GM18519 (cell line): ENCODE measurements at regions not wholly inside any gene's neighbourhood (a gene's known extent, or its start where the extent isn't known, plus 50 kb on each side); places are given as distances from the start of the nearest gene placed in this dataset.
"Not testable (repeated sequence)": the region's sequence is repeated elsewhere in the genome, so short reads cannot be mapped to it uniquely, and the experiment has no call there.

Experiments
- ATAC-seq: cut with Tn5 transposase; IDR thresholded peaks from one replicate; pipeline ENCODE4 v1.9.1; 2021; ENCODE audit warnings: mild to moderate bottlenecking, moderate library complexity; ENCODE audit not compliant: unreplicated experiment, low FRiP score

DNA sequence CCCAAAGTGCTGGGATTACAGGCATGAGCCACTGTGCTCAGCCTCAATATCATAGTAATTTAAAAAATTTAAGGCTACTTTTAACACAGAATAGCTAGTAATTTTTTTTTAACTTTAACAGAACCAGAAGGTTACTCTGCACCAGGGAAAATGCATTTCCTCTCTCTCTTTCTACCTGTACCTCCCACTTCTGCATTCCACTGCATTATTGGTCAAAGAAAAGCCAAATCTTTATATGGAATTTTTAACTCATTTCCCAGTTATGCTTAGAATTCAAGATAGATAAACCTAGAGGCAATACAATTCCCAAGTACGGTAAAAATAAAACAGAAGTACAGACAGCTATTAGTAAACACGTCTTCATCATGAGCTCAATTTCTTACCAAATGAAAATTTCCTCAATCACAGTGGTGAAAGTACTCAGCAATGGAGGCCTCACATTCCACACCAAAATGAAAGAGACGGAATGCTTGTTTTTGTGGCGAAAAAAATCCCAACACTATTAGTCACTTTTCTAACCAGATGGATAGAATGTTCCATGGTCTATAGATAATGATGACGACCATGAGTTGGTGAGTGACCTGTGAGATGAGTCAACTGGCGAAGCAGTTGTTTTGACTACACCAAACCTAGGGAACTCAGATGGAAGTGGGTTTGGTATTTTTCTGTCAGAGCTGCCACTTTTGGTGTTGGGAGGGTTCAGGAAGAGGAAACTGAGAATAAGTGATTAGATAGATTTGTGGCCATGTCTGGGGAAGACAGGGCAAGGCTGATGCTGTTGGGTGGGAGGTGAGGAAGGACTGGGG is 104.7 kb upstream of the SGK1 start:
- ATAC-seq: no peak

- ATAC-seq: no peak
Measured at GRCh38 chr6:134421501-134421900, 103.6 kb upstream of the SGK1 start.

DNA sequence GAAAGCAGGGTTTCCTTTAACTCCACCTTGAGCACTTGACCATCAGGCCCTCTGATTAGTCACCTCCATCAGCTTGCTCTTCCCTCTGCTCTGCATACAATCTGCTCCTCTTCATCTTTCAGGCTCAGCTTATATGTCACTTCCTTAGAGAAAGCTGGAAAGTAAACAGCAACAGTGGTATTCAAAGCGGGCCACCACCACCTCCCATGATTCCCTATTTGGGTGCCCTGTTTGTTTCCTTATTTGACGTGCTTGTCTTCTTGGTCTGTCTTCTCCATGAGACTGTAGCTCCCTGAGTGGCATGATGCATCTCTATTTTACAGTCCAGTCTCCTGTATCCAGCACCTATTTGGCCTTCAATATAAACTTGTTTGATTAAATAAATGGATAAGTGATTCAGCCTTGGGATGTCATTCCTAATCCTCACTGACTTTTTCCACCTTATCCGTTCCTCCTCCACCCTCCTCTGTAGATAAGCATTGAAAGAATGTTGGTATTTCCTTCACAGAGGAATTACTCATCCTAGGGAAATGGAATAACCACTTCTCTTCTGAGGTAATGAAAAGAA is 102.8 kb upstream of the SGK1 start:
- no peak for ATAC-seq

DNA sequence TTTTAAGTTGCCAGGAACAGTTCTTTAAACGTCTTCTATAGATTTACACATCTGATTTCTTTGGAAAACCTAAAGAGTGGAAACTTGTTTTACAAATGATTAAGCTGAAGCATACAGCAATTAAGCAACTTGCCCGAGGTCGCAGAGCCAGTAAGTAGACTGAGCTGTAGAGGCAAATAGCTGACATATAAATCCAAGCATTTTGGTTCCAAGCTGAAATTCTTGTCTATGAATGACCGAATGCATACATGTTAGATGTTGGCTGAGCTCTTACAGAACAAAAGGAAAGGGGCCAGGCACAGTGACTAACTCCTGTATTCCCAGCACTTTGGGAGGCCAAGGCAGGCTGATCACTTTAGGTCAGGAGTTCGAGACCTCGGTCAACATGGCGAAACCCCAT is 101.8 kb upstream of the SGK1 start:
- no peak for ATAC-seq

DNA sequence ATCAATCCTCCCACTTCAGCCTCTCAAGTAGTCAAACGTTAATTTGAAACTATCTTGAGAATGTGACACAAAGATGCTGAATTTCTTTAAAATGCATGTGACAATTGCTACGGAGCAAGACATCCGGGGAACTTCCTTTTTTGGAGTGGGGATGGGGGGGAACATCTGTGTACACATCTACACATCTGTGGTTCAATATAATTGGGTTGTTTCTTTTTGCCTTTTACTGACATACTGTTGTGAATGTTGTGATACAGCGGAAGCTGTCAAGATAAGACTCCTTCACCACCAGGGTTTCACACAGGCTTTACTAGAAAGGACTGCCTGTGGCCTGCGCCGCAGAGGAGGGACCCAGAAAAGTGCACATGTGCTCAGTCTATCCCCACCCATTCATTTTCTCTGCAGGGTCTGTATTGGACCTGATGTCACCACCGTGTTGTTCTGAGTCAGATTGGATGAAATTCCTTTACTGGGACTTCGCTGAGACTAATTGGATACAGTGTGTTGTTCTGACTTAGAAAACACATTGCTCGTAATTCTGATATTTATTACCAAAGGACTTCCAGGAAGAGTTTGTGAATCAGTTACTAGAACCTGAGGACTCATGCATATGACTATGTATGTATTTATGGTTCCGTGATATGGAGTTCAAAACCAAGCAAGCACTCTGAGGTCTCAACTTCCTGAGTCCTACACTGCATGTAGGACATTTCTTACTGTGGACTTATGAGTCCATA is 98.7 kb upstream of the SGK1 start:
- ATAC-seq: no peak

GRCh38 chr6:134415656-134416055 is 97.7 kb upstream of the SGK1 start:
- no peak for ATAC-seq

DNA sequence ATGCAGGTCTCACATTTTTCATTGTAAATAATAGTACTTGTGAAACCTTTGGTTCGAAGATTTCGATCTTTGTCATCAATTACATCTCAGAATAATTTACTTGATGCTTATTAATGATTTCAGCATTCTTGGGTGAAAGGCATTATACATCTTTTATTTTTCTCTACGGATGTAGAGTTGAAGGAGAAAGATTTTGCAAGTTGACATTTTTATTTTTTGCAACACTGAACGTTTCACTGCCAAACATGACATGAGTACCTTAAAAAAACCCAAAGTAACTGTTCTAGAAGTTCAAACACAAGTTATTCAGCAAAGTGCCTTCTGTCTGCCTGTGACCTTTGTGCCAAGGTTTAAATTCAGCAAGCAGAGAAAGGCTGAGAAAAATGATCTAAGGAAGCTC is 97.3 kb upstream of the SGK1 start:
- no peak for ATAC-seq

DNA sequence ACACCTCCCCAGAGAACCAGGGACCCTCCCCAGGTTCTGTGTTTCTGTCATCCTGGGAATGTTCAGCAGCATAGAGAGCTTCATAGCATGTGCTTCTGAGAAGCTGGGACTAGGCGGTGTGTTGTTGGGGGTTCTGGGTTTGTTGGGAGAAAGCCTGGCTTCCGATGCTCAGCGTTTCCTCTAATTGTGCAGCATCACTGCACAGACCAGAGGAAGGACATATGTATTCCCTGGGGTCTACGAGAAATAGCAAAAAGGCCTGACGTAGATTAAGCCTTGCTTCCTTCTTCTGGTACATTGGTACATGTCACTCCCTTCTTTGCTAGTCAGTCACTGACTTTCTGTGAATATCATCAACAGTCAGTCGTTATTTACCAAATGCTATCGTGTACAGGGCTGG is 96.9 kb upstream of the SGK1 start:
- no peak for ATAC-seq

GRCh38 chr6:134413241-134413643 is 95.3 kb upstream of the SGK1 start:
- no peak for ATAC-seq

DNA sequence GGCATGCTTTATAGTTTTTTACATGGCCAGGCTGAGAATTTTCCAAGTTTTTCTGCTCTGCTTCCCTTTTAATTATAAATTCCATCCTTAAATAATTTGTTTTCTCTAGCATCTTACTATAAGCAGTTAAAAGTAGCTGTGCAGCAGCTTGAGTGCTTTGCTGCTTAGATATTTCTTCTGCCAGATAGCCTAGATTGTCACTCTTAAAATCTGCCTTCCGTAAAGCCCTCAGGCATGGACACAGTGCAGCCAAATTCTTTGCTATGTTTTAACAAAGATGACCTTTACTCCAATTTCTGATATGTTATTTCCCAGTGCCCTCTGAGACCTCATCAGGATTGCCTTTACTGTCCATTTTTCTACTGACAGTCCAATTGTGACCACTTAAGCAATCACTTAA is 92.6 kb upstream of the SGK1 start:
- ATAC-seq: no peak

GRCh38 chr6:134407791-134408190 is 89.9 kb upstream of the SGK1 start:
- ATAC-seq: no peak

- no peak for ATAC-seq
Measured at GRCh38 chr6:134406311-134406710, 88.4 kb upstream of the SGK1 start.

DNA sequence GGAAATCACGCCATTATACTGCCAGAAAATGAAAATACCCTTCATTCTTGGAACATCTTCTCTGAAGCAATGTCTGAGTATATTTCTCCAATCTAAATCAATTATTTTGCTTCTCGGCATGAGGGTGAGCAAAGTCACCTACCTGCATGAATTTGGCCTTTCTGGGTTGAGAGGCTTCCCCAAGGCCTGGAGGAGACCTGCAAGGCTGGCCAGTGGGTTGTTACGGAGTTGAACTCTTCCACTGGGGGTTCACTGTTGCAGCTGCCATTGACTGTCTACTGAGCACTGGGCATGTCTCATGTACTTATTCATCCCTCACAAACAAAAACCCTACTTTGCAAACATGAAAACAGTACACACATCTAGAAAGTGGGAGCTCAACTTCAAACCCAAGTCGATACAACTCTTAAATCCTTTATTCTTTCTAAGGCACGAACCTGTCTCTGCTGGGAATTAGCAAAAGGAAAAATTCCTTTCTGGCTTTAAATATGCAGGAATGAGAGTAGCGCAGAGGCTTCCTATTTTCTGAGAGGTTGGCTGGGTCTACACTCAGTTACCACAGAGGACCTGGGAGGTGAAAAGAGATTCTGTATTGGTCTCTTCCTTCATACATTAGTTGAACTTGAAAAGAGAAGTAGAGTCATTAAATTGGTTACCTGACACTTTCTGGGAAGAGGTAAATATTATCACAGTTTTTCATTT is 87.6 kb upstream of the SGK1 start:
- ATAC-seq: no peak

DNA sequence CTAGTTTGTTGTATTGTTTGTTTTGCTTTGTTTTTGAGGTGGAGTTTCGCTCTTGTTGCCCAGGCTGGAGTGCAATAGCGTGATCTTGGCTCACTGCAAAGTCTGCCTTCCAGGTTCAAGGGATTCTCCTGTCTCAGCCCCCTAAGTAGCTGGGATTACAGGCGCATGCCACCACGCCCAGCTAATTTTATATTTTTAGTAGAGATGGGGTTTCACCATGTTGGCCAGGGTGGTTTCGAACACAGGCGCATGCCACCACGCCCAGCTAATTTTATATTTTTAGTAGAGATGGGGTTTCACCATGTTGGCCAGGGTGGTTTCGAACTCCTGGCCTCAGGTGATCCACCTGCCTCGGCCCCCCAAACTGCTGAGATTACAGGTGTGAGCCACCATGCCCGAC is 85.4 kb upstream of the SGK1 start:
- not testable (repeated sequence) for ATAC-seq

DNA sequence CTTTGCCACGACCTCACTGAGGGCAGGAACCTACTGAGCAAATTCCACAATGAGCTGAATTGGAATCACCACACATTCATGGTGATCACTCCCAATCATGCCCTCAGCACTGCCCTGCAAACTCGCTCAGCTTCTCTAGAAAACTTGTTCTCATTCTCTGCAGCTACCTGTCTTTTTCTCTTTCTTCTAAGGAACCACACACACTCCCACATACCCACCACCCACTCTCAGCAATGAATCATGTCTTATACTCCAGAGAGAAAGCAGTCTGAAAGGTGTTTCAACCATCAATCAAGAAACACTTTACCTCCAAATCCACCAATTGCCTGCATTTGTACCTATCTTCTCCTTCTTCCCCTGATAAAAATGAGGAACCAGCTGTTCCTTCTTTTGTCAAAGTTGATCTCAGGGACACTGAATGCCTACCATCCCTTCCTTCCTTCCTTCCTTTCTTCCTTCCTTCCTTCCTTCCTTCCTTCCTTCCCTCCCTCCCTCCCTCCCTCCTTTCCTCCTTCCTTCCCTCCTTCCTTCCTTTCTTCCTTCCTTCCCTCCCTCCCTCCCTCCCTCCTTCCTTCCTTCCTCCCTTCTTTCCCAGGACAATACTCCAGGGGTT is 84.6 kb upstream of the SGK1 start:
- ATAC-seq: no peak

GRCh38 chr6:134400941-134401340 is 83.0 kb upstream of the SGK1 start:
- ATAC-seq: no peak

GRCh38 chr6:134398453-134398852 is 80.5 kb upstream of the SGK1 start:
- peak; percentile 53 for ATAC-seq

DNA sequence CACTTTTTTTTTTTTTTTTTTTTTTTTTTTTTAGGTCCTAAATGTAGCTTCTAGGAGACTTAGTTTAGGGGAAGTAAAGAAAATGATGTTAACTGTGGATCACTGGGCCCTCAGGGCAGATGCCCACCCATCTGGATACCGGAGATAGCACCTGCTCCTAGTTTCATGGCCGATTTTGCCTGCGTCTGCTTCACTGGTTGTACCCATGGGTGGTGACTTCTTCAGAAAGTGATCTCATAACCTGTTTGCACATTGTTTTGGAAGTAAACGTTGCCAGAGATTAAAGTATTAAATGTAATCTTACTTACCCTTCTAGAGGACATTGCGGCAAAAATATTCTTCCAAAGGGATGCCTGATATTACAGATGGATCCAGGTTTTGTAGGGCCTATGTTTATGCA is 79.8 kb upstream of the SGK1 start:
- no peak for ATAC-seq

GRCh38 chr6:134394905-134395304 is 77.0 kb upstream of the SGK1 start:
- ATAC-seq: no peak

GRCh38 chr6:134394208-134394607 is 76.3 kb upstream of the SGK1 start:
- no peak for ATAC-seq

- no peak for ATAC-seq
Measured at GRCh38 chr6:134391205-134391604, 73.3 kb upstream of the SGK1 start.
